K562 (cell line): ENCODE measurements at regions not wholly inside any gene's neighbourhood (a gene's known extent, or its start where the extent isn't known, plus 50 kb on each side); places are given as distances from the start of the nearest gene placed in this dataset.
"Not testable (repeated sequence)": the region's sequence is repeated elsewhere in the genome, so short reads cannot be mapped to it uniquely, and the experiment has no call there.

Source experiments
- ATAC-seq: fragments of 200-7000 bp; cut with Tn5 transposase; 3 replicates; pipeline ENCODE4 v1.9.1; 2020; ENCODE audit warnings: moderate library complexity
- BruUV-seq: library from RNA; stranded (reverse); fragments of 400-500 nt; replicated peaks from 2 replicates; lab custom pipeline; 2021; lab: Mats Ljungman, UMichigan
- CTCF ChIA-PET: fragments of 300-600 bp; formaldehyde crosslinking; extraction: SDS; loops from one replicate; lab custom pipeline; 2021; ENCODE audit warnings: low intra/inter-chr PET ratio; lab: Yijun Ruan, JAX
- POLR2A ChIA-PET: fragments of 300-600, 350-650 bp; sonication (Branson Sonifier 250); formaldehyde crosslinking; extraction: SDS; loops from one replicate; lab custom pipeline; 2021; ENCODE audit warnings: antibody characterized with exemption, inconsistent platforms; lab: Yijun Ruan, JAX
- DNase-seq, 4 experiments: peaks; one replicate each; pipeline versions ENCODE4 v3.0.0 to v3.0.0-alpha.2; 2011 to 2018; ENCODE audit warnings: low spot score in 3 of 4, mixed read lengths in 3 of 4; ENCODE audit errors: extremely low read depth in 1 of 4
- FAIRE-seq: peaks from 2 replicates; lab custom pipeline; 2011; peaks lifted over from hg19 to GRCh38; lab: Jason Lieb, UNC
- H2AFZ ChIP-seq: 2 replicates; pipeline ENCODE4 v1.6.0; 2011; ENCODE audit warnings: low read depth, low read length, control low read depth, inconsistent platforms
- H3K27ac ChIP-seq: fragments of 200-600 bp; 3 replicates; pipeline ENCODE4 v1.8.0; 2011; ENCODE audit warnings: low read depth, mild to moderate bottlenecking, control low read depth, inconsistent platforms, low read length, moderate library complexity, mixed read lengths; ENCODE audit errors: extremely low read depth
- H3K27me3 ChIP-seq, 2 experiments: fragments of 300-600 bp in 1 of 2; 2 replicates in 1 of 2; 3 replicates in 1 of 2; pipeline versions ENCODE4 v1.6.0 to v1.8.0; 2011; ENCODE audit warnings: inconsistent platforms in 2 of 2, low read length in 2 of 2, mild to moderate bottlenecking in 1 of 2, mixed read lengths in 1 of 2, moderate library complexity in 1 of 2; ENCODE audit not compliant: control insufficient read depth in 2 of 2, insufficient read depth in 2 of 2
- H3K36me3 ChIP-seq: fragments of 300-600 bp; 3 replicates; pipeline ENCODE4 v1.8.0; 2011; ENCODE audit warnings: mild to moderate bottlenecking, low read length, inconsistent platforms; ENCODE audit not compliant: control insufficient read depth, insufficient read depth
- H3K4me1 ChIP-seq, 2 experiments: fragments of 200-600 bp in 1 of 2; replicated peaks in 1 of 2; 2 replicates in 1 of 2; 3 replicates in 1 of 2; pipeline versions ENCODE4 v1.5.1 to v1.8.0; 2011; ENCODE audit warnings: inconsistent platforms in 2 of 2, low read length in 2 of 2, mild to moderate bottlenecking in 1 of 2, mixed read lengths in 1 of 2, moderate library complexity in 1 of 2; ENCODE audit not compliant: control insufficient read depth in 2 of 2, insufficient read depth in 2 of 2
- H3K4me2 ChIP-seq: 2 replicates; pipeline ENCODE4 v1.6.1; 2011; ENCODE audit warnings: low read length, control low read depth, inconsistent platforms, mixed read lengths; ENCODE audit not compliant: insufficient read depth
- H3K4me3 ChIP-seq: fragments of 200-600 bp; sonication (generic), shearing (Covaris generic); 2 replicates; pipeline ENCODE4 v1.5.1; 2016; ENCODE audit warnings: control low read depth, inconsistent platforms
- H3K79me2 ChIP-seq: fragments of 200-600 bp; 3 replicates; pipeline ENCODE4 v1.8.0; 2011; ENCODE audit warnings: low read length, inconsistent platforms; ENCODE audit not compliant: control insufficient read depth, insufficient read depth
- H3K9ac ChIP-seq, 2 experiments: 2 replicates each; pipeline versions ENCODE4 v1.6.0 to v1.6.1; 2011; ENCODE audit warnings: low read depth in 2 of 2, low read length in 2 of 2, control low read depth in 1 of 2, inconsistent platforms in 1 of 2, mild to moderate bottlenecking in 1 of 2, mixed read lengths in 1 of 2; ENCODE audit not compliant: insufficient read depth in 1 of 2
- H3K9me1 ChIP-seq: one replicate; pipeline ENCODE4 v1.6.0; 2011; ENCODE audit warnings: inconsistent platforms, mild to moderate bottlenecking, low read length, moderate library complexity; ENCODE audit not compliant: control insufficient read depth, insufficient read depth
- H3K9me3 ChIP-seq: replicated peaks from 2 replicates; pipeline ENCODE4 v1.5.1; 2011; ENCODE audit warnings: low read depth, low read length, inconsistent platforms; ENCODE audit not compliant: control insufficient read depth, insufficient read depth
- H4K20me1 ChIP-seq: replicated peaks from 2 replicates; pipeline ENCODE4 v1.6.1; 2011; ENCODE audit warnings: low read length, inconsistent platforms, mixed read lengths; ENCODE audit not compliant: control insufficient read depth, insufficient read depth
- ERF ChIP-seq: fragments of 450-650 bp; formaldehyde crosslinking; IDR thresholded peaks from 2 replicates; pipeline ENCODE4 v1.4.0; 2020; ENCODE audit warnings: mild to moderate bottlenecking, mixed read lengths
- ETS2 ChIP-seq: IDR thresholded peaks from 2 replicates; pipeline ENCODE4 v1.6.1; 2016; ENCODE audit warnings: borderline replicate concordance, missing genetic modification characterization, mild to moderate bottlenecking, moderate library complexity, missing compliant biosample characterization; ENCODE audit not compliant: poor library complexity, severe bottlenecking
- IRF2 ChIP-seq: sonication (generic); formaldehyde crosslinking; IDR thresholded peaks from 2 replicates; pipeline ENCODE4 v1.8.1; 2022; ENCODE audit warnings: mild to moderate bottlenecking, missing genetic modification reagents
- KLF13 ChIP-seq: fragments of 450-650 bp; IDR thresholded peaks from 2 replicates; pipeline ENCODE4 v1.6.1; 2016; ENCODE audit warnings: missing genetic modification characterization, low read depth, mild to moderate bottlenecking, missing compliant biosample characterization, moderate library complexity, borderline replicate concordance
- MCM3 ChIP-seq: fragments of 450-650 bp; IDR thresholded peaks from 2 replicates; pipeline ENCODE4 v1.6.1; 2016
- ZNF253 ChIP-seq: fragments of 250-450 bp; sonication (Bioruptor Pico); conservative IDR thresholded peaks from 2 replicates; pipeline ENCODE4 v1.6.1; 2021; ENCODE audit warnings: mild to moderate bottlenecking
- WGBS: fragments of 100-300 bp; shearing (Covaris generic); methylation state at CpG from one replicate; pipeline ENCODE4 v1.1.6; 2016; ENCODE audit warnings: low coverage, mixed read lengths; ENCODE audit not compliant: insufficient coverage; ENCODE audit errors: missing lambda C conversion rate; 5-methylcytosine and 5-hydroxymethylcytosine counted together
- in situ Hi-C: fragments of 300-500 bp; cut with MboI; formaldehyde crosslinking; loops from 4 replicates; pipeline ENCODE4 v1.15.0; 2018; ENCODE audit warnings: inconsistent platforms, mixed read lengths
- intact Hi-C: fragments of 100-400 bp; cut with micrococcal nuclease; formaldehyde crosslinking; loops from 2 replicates; pipeline ENCODE4 v1.14.2; 2022
- TF ChIP-seq, protein P1 (sequence below), 3 experiments: fragments of 200-800 bp in 1 of 3; fragments of 250-450 bp in 1 of 3; fragments of 450-650 bp in 1 of 3; sonication (Bioruptor Pico) in 1 of 3; sonication (Bioruptor generic) in 1 of 3; formaldehyde crosslinking in 1 of 3; IDR thresholded peaks; 2 replicates each; pipeline versions ENCODE4 v1.6.1 to v1.8.0; 2016 to 2022; ENCODE audit warnings: mild to moderate bottlenecking in 2 of 3, missing genetic modification characterization in 2 of 3, missing compliant biosample characterization in 1 of 3, moderate library complexity in 1 of 3

DNA sequence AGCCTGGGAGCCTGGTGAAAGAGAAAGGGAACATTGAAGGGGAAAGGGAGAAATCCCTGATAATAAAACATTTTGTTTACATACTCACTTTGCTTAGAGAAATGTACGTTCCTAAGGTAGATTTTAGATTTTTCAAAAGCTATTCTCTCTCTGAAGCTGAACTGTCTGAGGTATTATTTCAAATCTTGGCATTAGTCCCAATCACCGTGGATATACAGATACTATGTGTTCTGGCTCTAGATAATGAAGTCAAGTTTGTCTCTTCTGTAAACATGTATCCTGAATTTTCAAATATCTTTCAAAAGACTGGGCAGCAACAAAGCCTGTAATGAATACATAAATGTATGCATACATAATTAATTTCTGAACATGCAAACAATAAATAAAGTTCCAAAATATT lies 1104.2 kb upstream of the FAM98A start:
- ChIA-PET POLR2A (interaction anchor here (0.6 kb wide), 1 partner anchor 536 kb away, joined by 3 read pairs; no protein-coding TSS in a partner anchor), CTCF (no interaction called here)
- H3K4me1 ChIP-seq: no peaks in the 10 kb centered on the region
- H3K79me2 ChIP-seq: no peaks in the 10 kb centered on the region
- in situ Hi-C loops (no loop called here), intact Hi-C loops (no loop called here)
- no peak for TF ChIP-seq ETS2 (tag)
- TF ChIP-seq, protein P1, sequence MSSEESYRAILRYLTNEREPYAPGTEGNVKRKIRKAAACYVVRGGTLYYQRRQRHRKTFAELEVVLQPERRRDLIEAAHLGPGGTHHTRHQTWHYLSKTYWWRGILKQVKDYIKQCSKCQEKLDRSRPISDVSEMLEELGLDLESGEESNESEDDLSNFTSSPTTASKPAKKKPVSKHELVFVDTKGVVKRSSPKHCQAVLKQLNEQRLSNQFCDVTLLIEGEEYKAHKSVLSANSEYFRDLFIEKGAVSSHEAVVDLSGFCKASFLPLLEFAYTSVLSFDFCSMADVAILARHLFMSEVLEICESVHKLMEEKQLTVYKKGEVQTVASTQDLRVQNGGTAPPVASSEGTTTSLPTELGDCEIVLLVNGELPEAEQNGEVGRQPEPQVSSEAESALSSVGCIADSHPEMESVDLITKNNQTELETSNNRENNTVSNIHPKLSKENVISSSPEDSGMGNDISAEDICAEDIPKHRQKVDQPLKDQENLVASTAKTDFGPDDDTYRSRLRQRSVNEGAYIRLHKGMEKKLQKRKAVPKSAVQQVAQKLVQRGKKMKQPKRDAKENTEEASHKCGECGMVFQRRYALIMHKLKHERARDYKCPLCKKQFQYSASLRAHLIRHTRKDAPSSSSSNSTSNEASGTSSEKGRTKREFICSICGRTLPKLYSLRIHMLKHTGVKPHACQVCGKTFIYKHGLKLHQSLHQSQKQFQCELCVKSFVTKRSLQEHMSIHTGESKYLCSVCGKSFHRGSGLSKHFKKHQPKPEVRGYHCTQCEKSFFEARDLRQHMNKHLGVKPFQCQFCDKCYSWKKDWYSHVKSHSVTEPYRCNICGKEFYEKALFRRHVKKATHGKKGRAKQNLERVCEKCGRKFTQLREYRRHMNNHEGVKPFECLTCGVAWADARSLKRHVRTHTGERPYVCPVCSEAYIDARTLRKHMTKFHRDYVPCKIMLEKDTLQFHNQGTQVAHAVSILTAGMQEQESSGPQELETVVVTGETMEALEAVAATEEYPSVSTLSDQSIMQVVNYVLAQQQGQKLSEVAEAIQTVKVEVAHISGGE (CRISPR knock-in tag; IDR thresholded peaks at IDR 0.05): no peak
- TF ChIP-seq KLF13 (tag): no peak
- no peak for TF ChIP-seq MCM3
- TF ChIP-seq ERF (CRISPR knock-in tag): no peak
- no peak for TF ChIP-seq ZNF253 (CRISPR knock-in tag)
- no peak for TF ChIP-seq IRF2 (CRISPR knock-in tag)
- ATAC-seq (no peak), DNase-seq (no peak), FAIRE-seq (no peak)
- no peaks in the 10 kb centered on the region for H3K9me3 ChIP-seq
- no peak overlapping the region for H3K27ac ChIP-seq
- H3K27me3 ChIP-seq: no peaks in the 10 kb centered on the region
- no peaks in the 10 kb centered on the region for H3K36me3 ChIP-seq
- H2AFZ ChIP-seq: no peak overlapping the region
- no peak overlapping the region for H3K9ac ChIP-seq
- H3K4me2 ChIP-seq: no peak overlapping the region
- H3K9me1 ChIP-seq: no peaks in the 10 kb centered on the region
- no peak overlapping the region for H3K4me3 ChIP-seq
- 0% methylated on average over 2 of the region's 2 CpGs for WGBS
- BruUV-seq: no TSS peak
- H4K20me1 ChIP-seq: no peaks in the 10 kb centered on the region

DNA sequence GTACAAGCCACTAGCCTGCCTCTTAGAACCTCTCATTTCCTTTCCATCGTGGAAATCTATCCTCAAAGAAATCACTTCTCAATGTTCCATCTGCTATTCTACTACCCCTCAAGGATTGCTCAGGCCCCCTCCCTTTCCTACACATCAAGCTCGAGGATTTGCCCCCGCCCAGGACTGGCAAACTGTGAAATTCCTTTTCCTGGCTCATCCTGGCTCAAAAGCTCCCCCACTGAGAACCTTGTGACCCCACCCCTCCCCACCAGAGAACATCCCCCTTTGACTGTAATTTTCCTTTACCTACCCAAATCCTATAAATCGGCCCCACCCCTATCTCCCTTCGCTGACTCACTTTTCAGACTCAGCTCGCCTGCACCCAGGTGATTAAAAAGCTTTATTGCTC lies 1103.3 kb upstream of the FAM98A start:
- POLR2A ChIA-PET, H3K4me2 ChIP-seq, DNase-seq, H3K79me2 ChIP-seq, intact Hi-C loops, H3K4me3 ChIP-seq, H4K20me1 ChIP-seq, CTCF ChIA-PET, H3K9me3 ChIP-seq, FAIRE-seq, H3K9me1 ChIP-seq, H3K9ac ChIP-seq, in situ Hi-C loops, H3K4me1 ChIP-seq, H3K36me3 ChIP-seq, BruUV-seq, H2AFZ ChIP-seq, ATAC-seq, H3K27ac ChIP-seq, H3K27me3 ChIP-seq: not testable (repeated sequence)
- WGBS: 0% methylated on average over 6 of the region's 6 CpGs
